OCI-LY1 (cell line): ENCODE measurements at regions not wholly inside any gene's neighbourhood (a gene's known extent, or its start where the extent isn't known, plus 50 kb on each side); places are given as distances from the start of the nearest gene placed in this dataset.

Source experiments
- H2AFZ ChIP-seq: fragments of 200-600 bp; sonication (generic), shearing (Covaris generic); 2 replicates; pipeline ENCODE4 v1.6.0; 2014; ENCODE audit warnings: antibody characterized with exemption, mild to moderate bottlenecking, low read length
- H3F3A ChIP-seq: fragments of 200-600 bp; sonication (generic), shearing (Covaris generic); 2 replicates; pipeline ENCODE4 v1.6.0; 2014; ENCODE audit warnings: mild to moderate bottlenecking, antibody characterized with exemption, low read length, moderate library complexity; ENCODE audit not compliant: insufficient read depth
- H3K27ac ChIP-seq: fragments of 200-600 bp; sonication (generic); 2 replicates; pipeline ENCODE4 v1.5.1; 2014; ENCODE audit warnings: low read length, mixed run types, mild to moderate bottlenecking, low read depth; ENCODE audit not compliant: poor library complexity, severe bottlenecking
- H3K27me3 ChIP-seq: fragments of 200-600 bp; sonication (generic); 2 replicates; pipeline ENCODE4 v1.6.0; 2014; ENCODE audit warnings: antibody characterized with exemption, mild to moderate bottlenecking, low read length, moderate library complexity; ENCODE audit not compliant: insufficient read depth
- H3K36me3 ChIP-seq: fragments of 200-600 bp; sonication (generic); 2 replicates; pipeline ENCODE4 v1.6.1; 2014; ENCODE audit warnings: mild to moderate bottlenecking, antibody characterized with exemption, low read length, moderate library complexity, mixed read lengths; ENCODE audit not compliant: insufficient read depth
- H3K4me1 ChIP-seq: fragments of 200-600 bp; sonication (generic); 2 replicates; pipeline ENCODE4 v1.5.1; 2014; ENCODE audit warnings: mild to moderate bottlenecking, low read length, moderate library complexity; ENCODE audit not compliant: insufficient read depth, severe bottlenecking
- H3K4me2 ChIP-seq: fragments of 200-600 bp; sonication (generic), shearing (Covaris generic); 2 replicates; pipeline ENCODE4 v1.6.1; 2014; ENCODE audit warnings: low read length
- H3K4me3 ChIP-seq: fragments of 200-600 bp; sonication (generic); 2 replicates; pipeline ENCODE4 v1.5.1; 2014; ENCODE audit warnings: low read length, low read depth, mild to moderate bottlenecking, mixed read lengths; ENCODE audit not compliant: poor library complexity, severe bottlenecking
- H3K79me2 ChIP-seq: fragments of 200-600 bp; shearing (Covaris generic); 2 replicates; pipeline ENCODE4 v1.6.1; 2016; ENCODE audit warnings: mixed run types, low read length, mixed read lengths; ENCODE audit not compliant: insufficient read depth
- H3K9ac ChIP-seq: fragments of 200-600 bp; sonication (generic), shearing (Covaris generic); 2 replicates; pipeline ENCODE4 v1.6.1; 2014; ENCODE audit warnings: mild to moderate bottlenecking, low read length, mixed read lengths
- H3K9me2 ChIP-seq: fragments of 200-600 bp; sonication (generic), shearing (Covaris generic); 2 replicates; pipeline ENCODE4 v1.6.1; 2014; ENCODE audit warnings: low read depth, mild to moderate bottlenecking, low read length, mixed read lengths
- H3K9me3 ChIP-seq: fragments of 200-600 bp; shearing (Covaris generic); 2 replicates; pipeline ENCODE4 v1.6.1; 2014; ENCODE audit warnings: low read length, mixed read lengths
- H4K20me1 ChIP-seq: fragments of 200-600 bp; sonication (generic), shearing (Covaris generic); 2 replicates; pipeline ENCODE4 v1.6.0; 2016; ENCODE audit warnings: mild to moderate bottlenecking, low read length; ENCODE audit not compliant: insufficient read depth
- CTCF ChIP-seq: fragments of 200-600 bp; sonication (generic), shearing (Covaris generic); IDR thresholded peaks from 2 replicates; pipeline ENCODE4 v1.5.1; 2017; ENCODE audit warnings: mild to moderate bottlenecking, antibody characterized with exemption, low read length, moderate library complexity, mixed read lengths
- EZH2 ChIP-seq: fragments of 200-600 bp; sonication (generic), shearing (Covaris generic); IDR thresholded peaks from 2 replicates; pipeline ENCODE4 v1.8.0; 2017; ENCODE audit warnings: borderline replicate concordance, mixed run types, mild to moderate bottlenecking, antibody characterized with exemption, low read length, moderate library complexity, mixed read lengths

DNA sequence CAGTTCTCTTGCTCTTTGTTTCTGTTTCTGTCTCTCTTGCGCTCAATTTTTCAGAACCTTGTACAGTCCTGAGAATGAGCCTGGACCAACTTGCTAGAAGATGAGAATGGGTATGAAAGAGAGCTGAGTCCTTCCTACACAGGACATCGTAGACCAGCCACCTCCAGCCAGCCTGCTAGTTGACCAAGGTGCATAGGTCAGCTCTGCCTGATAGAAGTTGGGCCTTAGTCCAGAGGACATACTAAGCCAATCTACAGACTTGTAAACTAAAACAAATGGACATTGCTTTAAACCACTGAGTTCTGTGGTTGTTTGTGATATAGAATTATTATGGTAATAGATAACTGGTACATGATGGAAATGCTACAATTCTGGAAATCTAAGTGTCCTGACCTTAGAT is 236.4 kb upstream of the ZFP64 start:
- no peaks in the 10 kb centered on the region for H3K36me3 ChIP-seq
- H3K27ac ChIP-seq = no peak overlapping the region
- no peak overlapping the region for H2AFZ ChIP-seq
- no peaks in the 10 kb centered on the region for H3F3A ChIP-seq
- H3K9me2 ChIP-seq = no peaks in the 10 kb centered on the region
- no peaks in the 10 kb centered on the region for H3K79me2 ChIP-seq
- no peak overlapping the region for H3K4me3 ChIP-seq
- H3K9ac ChIP-seq = no peak overlapping the region
- no peaks in the 10 kb centered on the region for H3K27me3 ChIP-seq
- H3K4me2 ChIP-seq = no peak overlapping the region
- no peaks in the 10 kb centered on the region for H4K20me1 ChIP-seq
- H3K9me3 ChIP-seq = no peaks in the 10 kb centered on the region
- H3K4me1 ChIP-seq = no peaks in the 10 kb centered on the region
- no peak for TF ChIP-seq CTCF
- no peak for TF ChIP-seq EZH2

GRCh38 chr20:52426856-52427255 is 235.3 kb upstream of the ZFP64 start:
- Histone ChIP-seq H3K4me2 (no peak overlapping the region), H3K79me2 (no peaks in the 10 kb centered on the region), H3K4me1 (no peaks in the 10 kb centered on the region), H2AFZ (no peak overlapping the region), H3K9me3 (no peaks in the 10 kb centered on the region), H4K20me1 (no peaks in the 10 kb centered on the region), H3K27ac (no peak overlapping the region), H3K9me2 (no peaks in the 10 kb centered on the region), H3K9ac (no peak overlapping the region), H3K27me3 (no peaks in the 10 kb centered on the region), H3K4me3 (no peak overlapping the region), H3F3A (no peaks in the 10 kb centered on the region), H3K36me3 (no peaks in the 10 kb centered on the region)
- no peak for TF ChIP-seq CTCF
- TF ChIP-seq EZH2 = no peak

GRCh38 chr20:52425701-52426100 is 234.1 kb upstream of the ZFP64 start:
- Histone ChIP-seq H3K4me1 (no peaks in the 10 kb centered on the region), H3K9me3 (no peaks in the 10 kb centered on the region), H3K36me3 (no peaks in the 10 kb centered on the region), H3K27me3 (no peaks in the 10 kb centered on the region), H4K20me1 (no peaks in the 10 kb centered on the region), H3K4me3 (no peak overlapping the region), H3F3A (no peaks in the 10 kb centered on the region), H3K9ac (no peak overlapping the region), H3K9me2 (no peaks in the 10 kb centered on the region), H2AFZ (no peak overlapping the region), H3K79me2 (no peaks in the 10 kb centered on the region), H3K27ac (no peak overlapping the region), H3K4me2 (no peak overlapping the region)
- TF ChIP-seq CTCF (no peak), EZH2 (no peak)
